H1 (cell line): ENCODE measurements at regions not wholly inside any gene's neighbourhood (a gene's known extent, or its start where the extent isn't known, plus 50 kb on each side); places are given as distances from the start of the nearest gene placed in this dataset.

ENCODE experiments used
- CBX8 ChIP-seq: fragments of 300-800, 300-1000 bp; sonication (generic); IDR thresholded peaks from 2 replicates; pipeline ENCODE4 v1.7.1; 2016; ENCODE audit warnings: low read depth, low read length, borderline replicate concordance
- CTCF ChIP-seq, 3 experiments: IDR thresholded peaks; 1 replicate in 2 of 3; 2 replicates in 1 of 3; pipeline versions ENCODE4 v1.5.1 to v1.6.1; 2011; ENCODE audit warnings: low read length in 3 of 3, mild to moderate bottlenecking in 3 of 3, inconsistent platforms in 2 of 3, low read depth in 1 of 3, moderate library complexity in 1 of 3; ENCODE audit not compliant: insufficient read depth in 1 of 3; ENCODE audit errors: control extremely low read depth in 1 of 3
- EZH2 ChIP-seq: fragments of 200-600 bp; sonication (generic); IDR thresholded peaks from 2 replicates; pipeline ENCODE4 v1.7.1; 2012; ENCODE audit warnings: low read depth, mild to moderate bottlenecking, moderate library complexity, low read length, inconsistent platforms; ENCODE audit not compliant: severe bottlenecking
- MAX ChIP-seq: IDR thresholded peaks from 2 replicates; pipeline ENCODE4 v1.6.1; 2012; ENCODE audit warnings: inconsistent platforms
- TF ChIP-seq, protein P1 (sequence below): fragments of 300-600 bp; sonication (generic); IDR thresholded peaks from 2 replicates; pipeline ENCODE4 v1.7.1; 2012; ENCODE audit warnings: low read length, moderate library complexity, mild to moderate bottlenecking, inconsistent platforms; ENCODE audit not compliant: insufficient replicate concordance

DNA sequence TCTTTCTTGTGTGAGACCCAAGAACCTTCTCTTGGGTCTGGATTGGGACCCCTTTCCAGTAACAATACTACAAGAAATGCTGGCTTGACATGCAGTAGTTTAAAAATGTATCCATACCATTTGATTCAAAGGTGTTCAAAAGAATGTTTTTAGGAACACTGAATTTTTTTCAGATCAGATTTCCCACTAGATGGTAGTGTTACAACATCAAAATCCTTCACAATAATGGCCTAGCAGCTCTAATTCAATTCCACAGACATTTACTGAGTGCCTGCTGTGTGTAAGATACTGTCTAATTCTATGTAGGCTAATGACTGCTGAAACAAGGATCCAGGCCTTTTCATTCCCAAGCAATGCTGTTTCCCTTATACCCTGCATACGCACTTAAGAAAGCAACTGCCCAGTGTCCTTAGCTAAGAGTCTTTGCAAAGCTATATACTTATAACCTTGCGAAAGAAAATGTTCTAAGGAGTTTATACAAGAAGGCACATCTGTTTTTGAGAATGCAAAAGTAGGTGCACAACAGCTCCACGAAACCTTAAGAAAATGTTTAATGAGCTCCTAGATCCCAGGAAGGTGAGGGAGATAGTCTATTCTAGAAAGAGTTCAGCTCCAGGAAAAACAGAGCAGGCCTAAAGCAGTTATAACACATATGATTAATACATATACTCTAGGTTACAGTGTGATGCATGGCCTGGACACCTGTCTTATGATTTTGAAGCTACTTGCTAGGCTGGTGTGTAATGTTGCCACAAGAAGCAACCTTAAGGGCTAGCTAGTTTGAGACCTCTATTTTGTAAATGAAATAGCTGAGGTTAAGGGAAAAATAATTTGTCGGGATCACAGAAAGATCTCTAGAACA lies 50.9 kb upstream of the PKP2 start (continued):
- TF ChIP-seq, protein P1, sequence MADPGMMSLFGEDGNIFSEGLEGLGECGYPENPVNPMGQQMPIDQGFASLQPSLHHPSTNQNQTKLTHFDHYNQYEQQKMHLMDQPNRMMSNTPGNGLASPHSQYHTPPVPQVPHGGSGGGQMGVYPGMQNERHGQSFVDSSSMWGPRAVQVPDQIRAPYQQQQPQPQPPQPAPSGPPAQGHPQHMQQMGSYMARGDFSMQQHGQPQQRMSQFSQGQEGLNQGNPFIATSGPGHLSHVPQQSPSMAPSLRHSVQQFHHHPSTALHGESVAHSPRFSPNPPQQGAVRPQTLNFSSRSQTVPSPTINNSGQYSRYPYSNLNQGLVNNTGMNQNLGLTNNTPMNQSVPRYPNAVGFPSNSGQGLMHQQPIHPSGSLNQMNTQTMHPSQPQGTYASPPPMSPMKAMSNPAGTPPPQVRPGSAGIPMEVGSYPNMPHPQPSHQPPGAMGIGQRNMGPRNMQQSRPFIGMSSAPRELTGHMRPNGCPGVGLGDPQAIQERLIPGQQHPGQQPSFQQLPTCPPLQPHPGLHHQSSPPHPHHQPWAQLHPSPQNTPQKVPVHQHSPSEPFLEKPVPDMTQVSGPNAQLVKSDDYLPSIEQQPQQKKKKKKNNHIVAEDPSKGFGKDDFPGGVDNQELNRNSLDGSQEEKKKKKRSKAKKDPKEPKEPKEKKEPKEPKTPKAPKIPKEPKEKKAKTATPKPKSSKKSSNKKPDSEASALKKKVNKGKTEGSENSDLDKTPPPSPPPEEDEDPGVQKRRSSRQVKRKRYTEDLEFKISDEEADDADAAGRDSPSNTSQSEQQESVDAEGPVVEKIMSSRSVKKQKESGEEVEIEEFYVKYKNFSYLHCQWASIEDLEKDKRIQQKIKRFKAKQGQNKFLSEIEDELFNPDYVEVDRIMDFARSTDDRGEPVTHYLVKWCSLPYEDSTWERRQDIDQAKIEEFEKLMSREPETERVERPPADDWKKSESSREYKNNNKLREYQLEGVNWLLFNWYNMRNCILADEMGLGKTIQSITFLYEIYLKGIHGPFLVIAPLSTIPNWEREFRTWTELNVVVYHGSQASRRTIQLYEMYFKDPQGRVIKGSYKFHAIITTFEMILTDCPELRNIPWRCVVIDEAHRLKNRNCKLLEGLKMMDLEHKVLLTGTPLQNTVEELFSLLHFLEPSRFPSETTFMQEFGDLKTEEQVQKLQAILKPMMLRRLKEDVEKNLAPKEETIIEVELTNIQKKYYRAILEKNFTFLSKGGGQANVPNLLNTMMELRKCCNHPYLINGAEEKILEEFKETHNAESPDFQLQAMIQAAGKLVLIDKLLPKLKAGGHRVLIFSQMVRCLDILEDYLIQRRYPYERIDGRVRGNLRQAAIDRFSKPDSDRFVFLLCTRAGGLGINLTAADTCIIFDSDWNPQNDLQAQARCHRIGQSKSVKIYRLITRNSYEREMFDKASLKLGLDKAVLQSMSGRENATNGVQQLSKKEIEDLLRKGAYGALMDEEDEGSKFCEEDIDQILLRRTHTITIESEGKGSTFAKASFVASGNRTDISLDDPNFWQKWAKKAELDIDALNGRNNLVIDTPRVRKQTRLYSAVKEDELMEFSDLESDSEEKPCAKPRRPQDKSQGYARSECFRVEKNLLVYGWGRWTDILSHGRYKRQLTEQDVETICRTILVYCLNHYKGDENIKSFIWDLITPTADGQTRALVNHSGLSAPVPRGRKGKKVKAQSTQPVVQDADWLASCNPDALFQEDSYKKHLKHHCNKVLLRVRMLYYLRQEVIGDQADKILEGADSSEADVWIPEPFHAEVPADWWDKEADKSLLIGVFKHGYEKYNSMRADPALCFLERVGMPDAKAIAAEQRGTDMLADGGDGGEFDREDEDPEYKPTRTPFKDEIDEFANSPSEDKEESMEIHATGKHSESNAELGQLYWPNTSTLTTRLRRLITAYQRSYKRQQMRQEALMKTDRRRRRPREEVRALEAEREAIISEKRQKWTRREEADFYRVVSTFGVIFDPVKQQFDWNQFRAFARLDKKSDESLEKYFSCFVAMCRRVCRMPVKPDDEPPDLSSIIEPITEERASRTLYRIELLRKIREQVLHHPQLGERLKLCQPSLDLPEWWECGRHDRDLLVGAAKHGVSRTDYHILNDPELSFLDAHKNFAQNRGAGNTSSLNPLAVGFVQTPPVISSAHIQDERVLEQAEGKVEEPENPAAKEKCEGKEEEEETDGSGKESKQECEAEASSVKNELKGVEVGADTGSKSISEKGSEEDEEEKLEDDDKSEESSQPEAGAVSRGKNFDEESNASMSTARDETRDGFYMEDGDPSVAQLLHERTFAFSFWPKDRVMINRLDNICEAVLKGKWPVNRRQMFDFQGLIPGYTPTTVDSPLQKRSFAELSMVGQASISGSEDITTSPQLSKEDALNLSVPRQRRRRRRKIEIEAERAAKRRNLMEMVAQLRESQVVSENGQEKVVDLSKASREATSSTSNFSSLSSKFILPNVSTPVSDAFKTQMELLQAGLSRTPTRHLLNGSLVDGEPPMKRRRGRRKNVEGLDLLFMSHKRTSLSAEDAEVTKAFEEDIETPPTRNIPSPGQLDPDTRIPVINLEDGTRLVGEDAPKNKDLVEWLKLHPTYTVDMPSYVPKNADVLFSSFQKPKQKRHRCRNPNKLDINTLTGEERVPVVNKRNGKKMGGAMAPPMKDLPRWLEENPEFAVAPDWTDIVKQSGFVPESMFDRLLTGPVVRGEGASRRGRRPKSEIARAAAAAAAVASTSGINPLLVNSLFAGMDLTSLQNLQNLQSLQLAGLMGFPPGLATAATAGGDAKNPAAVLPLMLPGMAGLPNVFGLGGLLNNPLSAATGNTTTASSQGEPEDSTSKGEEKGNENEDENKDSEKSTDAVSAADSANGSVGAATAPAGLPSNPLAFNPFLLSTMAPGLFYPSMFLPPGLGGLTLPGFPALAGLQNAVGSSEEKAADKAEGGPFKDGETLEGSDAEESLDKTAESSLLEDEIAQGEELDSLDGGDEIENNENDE = no peak
- TF ChIP-seq EZH2 = no peak
- peak in 2 of 3 experiments; percentile 12 to 35; a peak in 2 of 4 replicates for TF ChIP-seq CTCF (IDR thresholded peaks at IDR 0.05; ENCODE audit: control extremely low read depth in 1 of 3, insufficient read depth in 1 of 3, low read depth in 1 of 3, low read length in 3 of 3)
- TF ChIP-seq CBX8 = no peak
- no peak for TF ChIP-seq MAX
